Spleen (tissue), 7 donors: ENCODE measurements at regions not wholly inside any gene's neighbourhood (a gene's known extent, or its start where the extent isn't known, plus 50 kb on each side); places are given as distances from the start of the nearest gene placed in this dataset.

Experiments used
- POLR2A ChIP-seq, 3 donors: fragments of 450-650 bp; IDR thresholded peaks; one replicate each; pipeline ENCODE4 v1.5.1; 2017; ENCODE audit warnings: antibody characterized with exemption in 3 of 3, mild to moderate bottlenecking in 1 of 3
- POLR2AphosphoS5 ChIP-seq, 3 donors: sonication (generic); formaldehyde crosslinking; IDR thresholded peaks; one replicate each; pipeline ENCODE4 v1.5.1; 2017; ENCODE audit warnings: antibody characterized with exemption in 3 of 3
- TF ChIP-seq, protein P1 (sequence below), 11 experiments: fragments of 200-600 bp in 7 of 11; fragments of 450-650 bp in 4 of 11; sonication (generic) in 4 of 11; IDR thresholded peaks in 8 of 11; conservative IDR thresholded peaks in 3 of 11; 1 replicate in 7 of 11; 2 replicates in 4 of 11; pipeline versions ENCODE4 v1.4.0 to v1.8.0; 2016 to 2021; ENCODE audit warnings: antibody characterized with exemption in 11 of 11, inconsistent platforms in 4 of 11, mild to moderate bottlenecking in 1 of 11
- donor health status: DM: no; HTN: no; CAD: no; lungs with moderate emphysema.
- donor health status: DM: no; HTN: no; CAD: no.
- donor health status: DM: no; HTN: no; CAD: no.

DNA sequence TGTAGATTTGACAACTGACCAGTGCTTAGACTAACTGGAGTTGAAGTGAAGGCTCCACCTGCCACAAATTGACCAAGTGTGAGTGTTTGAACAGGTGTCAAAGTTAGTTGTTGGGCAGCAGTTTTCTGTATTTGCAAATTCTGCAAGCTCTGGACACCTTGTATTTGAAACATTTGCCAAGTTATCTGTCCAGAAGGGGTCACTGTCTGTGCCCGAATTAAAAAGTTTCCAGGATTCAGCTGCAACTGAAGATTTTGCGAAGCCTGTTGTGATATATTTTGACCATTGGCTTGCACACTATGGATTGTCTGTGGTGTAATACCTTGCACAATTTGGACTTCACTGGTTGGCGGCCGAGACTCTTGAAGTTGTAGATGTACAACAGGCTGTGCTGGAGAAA is 1690.7 kb downstream of the SLITRK5 start:
- TF ChIP-seq, protein P1, sequence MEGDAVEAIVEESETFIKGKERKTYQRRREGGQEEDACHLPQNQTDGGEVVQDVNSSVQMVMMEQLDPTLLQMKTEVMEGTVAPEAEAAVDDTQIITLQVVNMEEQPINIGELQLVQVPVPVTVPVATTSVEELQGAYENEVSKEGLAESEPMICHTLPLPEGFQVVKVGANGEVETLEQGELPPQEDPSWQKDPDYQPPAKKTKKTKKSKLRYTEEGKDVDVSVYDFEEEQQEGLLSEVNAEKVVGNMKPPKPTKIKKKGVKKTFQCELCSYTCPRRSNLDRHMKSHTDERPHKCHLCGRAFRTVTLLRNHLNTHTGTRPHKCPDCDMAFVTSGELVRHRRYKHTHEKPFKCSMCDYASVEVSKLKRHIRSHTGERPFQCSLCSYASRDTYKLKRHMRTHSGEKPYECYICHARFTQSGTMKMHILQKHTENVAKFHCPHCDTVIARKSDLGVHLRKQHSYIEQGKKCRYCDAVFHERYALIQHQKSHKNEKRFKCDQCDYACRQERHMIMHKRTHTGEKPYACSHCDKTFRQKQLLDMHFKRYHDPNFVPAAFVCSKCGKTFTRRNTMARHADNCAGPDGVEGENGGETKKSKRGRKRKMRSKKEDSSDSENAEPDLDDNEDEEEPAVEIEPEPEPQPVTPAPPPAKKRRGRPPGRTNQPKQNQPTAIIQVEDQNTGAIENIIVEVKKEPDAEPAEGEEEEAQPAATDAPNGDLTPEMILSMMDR (IDR thresholded peaks at IDR 0.05 in 8 of 11, conservative IDR thresholded peaks at IDR 0.05 in 3 of 11) = no peak
- TF ChIP-seq POLR2A (IDR thresholded peaks at IDR 0.05) (no peak), POLR2AphosphoS5 (IDR thresholded peaks at IDR 0.05) (no peak)
